ENCODE measurements at regions not wholly inside any gene's neighbourhood (a gene's known extent, or its start where the extent isn't known, plus 50 kb on each side); places are given as distances from the start of the nearest gene placed in this dataset.
"Not testable (repeated sequence)": the region's sequence is repeated elsewhere in the genome, so short reads cannot be mapped to it uniquely, and the experiment has no call there.

DNA sequence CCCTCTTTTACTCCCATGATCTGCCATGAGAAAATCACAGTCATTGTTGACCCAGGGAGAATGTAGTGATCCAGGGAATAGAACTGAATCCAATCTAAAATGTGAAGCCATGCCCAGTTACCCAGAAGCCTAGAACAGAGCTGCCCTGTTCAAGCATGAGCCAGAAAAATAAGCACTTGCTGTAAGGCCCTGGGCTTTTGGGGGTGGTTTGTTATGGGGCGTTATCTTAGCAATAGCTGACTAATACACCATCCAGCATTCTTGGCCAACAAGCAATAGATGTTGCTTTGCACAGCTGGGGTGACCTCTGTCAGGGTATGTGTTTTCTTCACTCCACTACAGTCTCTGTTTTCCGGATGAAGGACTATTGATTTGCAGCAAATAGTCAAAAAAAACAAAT, 120.4 kb downstream of the ZFP64 start:
- Histone ChIP-seq H3K27me3 (replicated peaks; ENCODE audit: insufficient read depth) (no peaks in the 10 kb centered on the region), H3K36me3 (no peaks in the 10 kb centered on the region), H3K27ac (no peak overlapping the region), H3K4me3 (no peak overlapping the region), H3K9me3 (no peaks in the 10 kb centered on the region), H3K4me1 (replicated peaks) (no peaks in the 10 kb centered on the region)
- intact Hi-C loops (cut with DNase I), result no loop called here
- WGBS, result 100% methylated on average over 2 of the region's 2 CpGs
- TF ChIP-seq POLR2A (IDR thresholded peaks at IDR 0.05), result no peak
- TF ChIP-seq, protein P1, sequence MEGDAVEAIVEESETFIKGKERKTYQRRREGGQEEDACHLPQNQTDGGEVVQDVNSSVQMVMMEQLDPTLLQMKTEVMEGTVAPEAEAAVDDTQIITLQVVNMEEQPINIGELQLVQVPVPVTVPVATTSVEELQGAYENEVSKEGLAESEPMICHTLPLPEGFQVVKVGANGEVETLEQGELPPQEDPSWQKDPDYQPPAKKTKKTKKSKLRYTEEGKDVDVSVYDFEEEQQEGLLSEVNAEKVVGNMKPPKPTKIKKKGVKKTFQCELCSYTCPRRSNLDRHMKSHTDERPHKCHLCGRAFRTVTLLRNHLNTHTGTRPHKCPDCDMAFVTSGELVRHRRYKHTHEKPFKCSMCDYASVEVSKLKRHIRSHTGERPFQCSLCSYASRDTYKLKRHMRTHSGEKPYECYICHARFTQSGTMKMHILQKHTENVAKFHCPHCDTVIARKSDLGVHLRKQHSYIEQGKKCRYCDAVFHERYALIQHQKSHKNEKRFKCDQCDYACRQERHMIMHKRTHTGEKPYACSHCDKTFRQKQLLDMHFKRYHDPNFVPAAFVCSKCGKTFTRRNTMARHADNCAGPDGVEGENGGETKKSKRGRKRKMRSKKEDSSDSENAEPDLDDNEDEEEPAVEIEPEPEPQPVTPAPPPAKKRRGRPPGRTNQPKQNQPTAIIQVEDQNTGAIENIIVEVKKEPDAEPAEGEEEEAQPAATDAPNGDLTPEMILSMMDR (IDR thresholded peaks at IDR 0.05), result no peak
- no peak for TF ChIP-seq POLR2AphosphoS5 (IDR thresholded peaks at IDR 0.05)
- no peak for DNase-seq (ENCODE audit: low spot score)

DNA sequence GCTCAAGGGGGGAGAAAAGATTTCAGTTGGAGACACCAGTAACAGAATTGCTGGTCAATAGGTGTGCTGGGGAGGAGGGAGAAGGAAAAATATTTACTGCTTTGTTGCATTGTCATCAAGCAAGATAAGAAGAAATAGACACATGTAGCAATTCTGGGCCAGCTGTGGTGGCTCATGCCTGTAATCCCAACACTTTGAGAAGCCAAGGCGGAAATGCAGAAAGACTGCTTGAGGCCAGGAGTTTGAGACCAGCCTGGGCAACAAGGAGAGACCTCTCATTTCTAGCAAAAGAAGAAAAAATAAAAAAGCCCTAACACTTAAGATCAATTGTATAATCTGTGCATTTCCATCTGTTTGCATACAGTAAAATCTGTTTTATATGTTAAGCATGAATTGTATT, 126.6 kb downstream of the ZFP64 start:
- Histone ChIP-seq H3K4me3 (no peak overlapping the region), H3K9me3 (no peaks in the 10 kb centered on the region), H3K27me3 (replicated peaks; ENCODE audit: insufficient read depth) (no peaks in the 10 kb centered on the region), H3K36me3 (no peaks in the 10 kb centered on the region), H3K27ac (no peak overlapping the region), H3K4me1 (replicated peaks) (no peaks in the 10 kb centered on the region)
- intact Hi-C loops (cut with DNase I), result no loop called here
- TF ChIP-seq POLR2A (IDR thresholded peaks at IDR 0.05) (no peak), POLR2AphosphoS5 (IDR thresholded peaks at IDR 0.05) (no peak)
- TF ChIP-seq, protein P1 (IDR thresholded peaks at IDR 0.05), result no peak
- WGBS, result 96% methylated on average over 1 of the region's 1 CpG
- DNase-seq (ENCODE audit: low spot score), result no peak

DNA sequence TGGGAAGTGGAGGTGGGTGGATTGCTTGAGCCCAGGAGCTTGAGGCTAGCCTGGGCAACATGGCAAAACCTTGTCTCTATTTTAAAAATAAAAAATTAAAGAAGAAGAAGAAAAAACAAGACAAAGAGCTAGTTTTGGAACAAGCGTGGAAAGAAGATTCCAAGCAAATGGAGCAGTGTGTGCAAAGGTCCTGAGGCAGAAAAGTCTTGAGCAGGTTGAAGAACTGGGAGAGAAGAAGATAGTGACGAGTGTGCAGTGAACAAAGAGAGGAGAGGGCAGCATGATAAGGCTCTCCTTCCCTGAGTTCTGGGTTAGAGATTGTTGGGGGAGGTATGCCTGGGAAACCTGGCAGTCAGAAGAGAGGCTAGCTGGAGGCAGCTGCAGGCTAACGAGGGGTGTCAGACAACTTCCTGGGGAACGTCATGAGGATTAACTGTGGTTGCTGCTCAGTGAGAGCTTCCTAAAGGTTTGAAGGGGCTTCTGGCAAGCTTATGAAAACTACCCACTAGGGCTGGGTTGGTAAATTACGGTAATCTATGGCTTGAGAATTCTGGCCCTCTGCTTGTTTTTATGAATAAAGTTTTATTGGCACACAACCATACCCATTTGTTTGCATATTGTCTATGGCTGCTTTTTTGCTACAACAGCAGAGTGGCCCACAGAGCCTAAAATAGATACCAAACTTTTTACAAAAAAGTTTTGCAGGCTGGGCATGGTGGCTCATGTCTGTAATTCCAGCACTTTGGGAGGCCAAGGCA, 128.9 kb downstream of the ZFP64 start:
- Histone ChIP-seq H3K4me1 (replicated peaks) (no peaks in the 10 kb centered on the region), H3K27ac (no peak overlapping the region), H3K27me3 (replicated peaks; ENCODE audit: insufficient read depth) (no peaks in the 10 kb centered on the region), H3K9me3 (no peaks in the 10 kb centered on the region), H3K4me3 (no peak overlapping the region), H3K36me3 (no peaks in the 10 kb centered on the region)
- TF ChIP-seq, protein P1 (IDR thresholded peaks at IDR 0.05), result no peak
- TF ChIP-seq POLR2AphosphoS5 (IDR thresholded peaks at IDR 0.05) (no peak), POLR2A (IDR thresholded peaks at IDR 0.05) (no peak)
- DNase-seq (ENCODE audit: low spot score), result no peak
- intact Hi-C loops (cut with DNase I), result no loop called here
- WGBS, result 91% methylated on average over 5 of the region's 5 CpGs

DNA sequence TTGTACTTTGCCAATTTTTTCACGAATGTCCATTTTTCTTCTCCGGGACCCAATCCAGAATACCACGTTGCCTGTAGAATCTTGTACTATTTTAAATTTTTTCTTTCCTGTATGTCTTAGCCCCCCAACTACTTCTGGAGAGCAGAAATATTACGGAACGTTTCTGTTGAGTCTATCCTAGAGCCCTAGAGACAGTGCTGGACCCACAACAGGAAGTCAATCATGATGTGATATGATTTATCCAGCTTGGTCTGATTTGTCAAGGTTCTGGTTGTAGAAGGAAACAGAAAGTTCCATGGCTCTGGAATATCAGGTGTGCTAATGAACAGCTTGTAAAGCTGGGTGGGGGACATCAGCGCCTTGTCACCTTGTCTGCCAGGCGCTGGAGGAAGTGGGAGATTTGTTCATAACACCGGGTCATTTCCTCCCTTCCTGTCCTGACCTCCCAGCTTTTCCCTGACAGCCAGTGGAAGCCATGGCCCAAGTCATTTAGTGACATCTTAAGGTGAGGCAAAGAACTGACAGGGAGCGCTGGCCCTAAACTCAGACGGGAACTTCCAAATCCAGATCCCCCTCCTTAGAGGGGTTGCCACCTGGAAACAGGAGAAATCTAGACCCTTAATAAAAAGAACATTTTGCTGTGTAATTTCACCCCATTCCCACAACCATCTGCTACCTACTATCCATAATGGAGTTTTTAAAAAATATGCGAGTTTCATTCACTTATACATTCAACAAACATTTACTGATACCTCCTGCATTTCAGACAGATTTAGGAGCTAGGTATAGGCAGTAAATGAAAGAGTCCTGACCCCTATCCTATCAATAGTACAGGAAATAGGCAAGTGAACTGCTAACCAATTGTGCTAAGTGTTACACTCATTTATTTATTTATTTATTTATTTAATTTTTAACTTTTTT, 130.5 kb downstream of the ZFP64 start:
- H3K27ac ChIP-seq, result no peak overlapping the region
- no peak for DNase-seq (ENCODE audit: low spot score)
- no peaks in the 10 kb centered on the region for H3K9me3 ChIP-seq
- intact Hi-C loops (cut with DNase I), result no loop called here
- TF ChIP-seq, protein P1 (IDR thresholded peaks at IDR 0.05), result no peak
- TF ChIP-seq POLR2AphosphoS5 (IDR thresholded peaks at IDR 0.05), result no peak
- TF ChIP-seq POLR2A (IDR thresholded peaks at IDR 0.05), result no peak
- H3K36me3 ChIP-seq, result no peaks in the 10 kb centered on the region
- no peaks in the 10 kb centered on the region for H3K4me1 ChIP-seq (replicated peaks)
- 60% methylated on average over 11 of the region's 11 CpGs for WGBS
- no peaks in the 10 kb centered on the region for H3K27me3 ChIP-seq (replicated peaks; ENCODE audit: insufficient read depth)
- H3K4me3 ChIP-seq, result no peak overlapping the region

DNA sequence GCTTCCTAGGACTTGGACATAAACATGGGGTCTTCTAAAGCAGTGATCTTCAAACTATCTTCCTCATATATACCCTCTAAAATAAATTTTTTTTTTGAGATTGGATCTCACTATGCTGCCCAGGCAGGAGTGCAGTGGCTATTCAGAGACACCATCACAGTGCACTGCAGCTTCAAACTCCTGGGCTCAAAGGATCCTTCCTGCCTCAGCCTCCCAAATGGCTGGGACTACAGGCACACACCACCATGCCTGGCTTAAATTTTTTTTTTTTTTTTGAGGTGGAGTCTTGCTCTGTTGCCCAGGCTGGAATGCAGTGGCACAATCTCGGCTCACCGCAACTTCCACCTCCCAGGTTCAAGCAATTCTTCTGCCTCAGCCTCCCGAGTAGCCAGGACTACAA, 134.4 kb downstream of the ZFP64 start:
- H3K36me3 ChIP-seq; H3K9me3 ChIP-seq; DNase-seq (ENCODE audit: low spot score); H3K4me1 ChIP-seq (replicated peaks); H3K4me3 ChIP-seq; H3K27me3 ChIP-seq (replicated peaks; ENCODE audit: insufficient read depth); H3K27ac ChIP-seq; intact Hi-C loops (cut with DNase I): not testable (repeated sequence)
- 98% methylated on average over 3 of the region's 3 CpGs for WGBS
